Erythroblast (primary cell): ENCODE measurements at regions not wholly inside any gene's neighbourhood (a gene's known extent, or its start where the extent isn't known, plus 50 kb on each side); places are given as distances from the start of the nearest gene placed in this dataset.

ENCODE experiments used
- GATA1 ChIP-seq: IDR thresholded peaks from 2 replicates; pipeline ENCODE4 v1.6.1; 2011; ENCODE audit warnings: low read depth, mild to moderate bottlenecking, control low read depth, low read length, moderate library complexity
- POLR2A ChIP-seq: IDR thresholded peaks from 2 replicates; pipeline ENCODE4 v1.6.1; 2011; ENCODE audit warnings: mild to moderate bottlenecking, low read length

- TF ChIP-seq POLR2A (no peak), GATA1 (no peak)
These were observed 179.3 kb downstream of the RNF152 start for GRCh38 chr18:61713502-61713901.
